ENCODE measurements at regions not wholly inside any gene's neighbourhood (a gene's known extent, or its start where the extent isn't known, plus 50 kb on each side); places are given as distances from the start of the nearest gene placed in this dataset.

DNA sequence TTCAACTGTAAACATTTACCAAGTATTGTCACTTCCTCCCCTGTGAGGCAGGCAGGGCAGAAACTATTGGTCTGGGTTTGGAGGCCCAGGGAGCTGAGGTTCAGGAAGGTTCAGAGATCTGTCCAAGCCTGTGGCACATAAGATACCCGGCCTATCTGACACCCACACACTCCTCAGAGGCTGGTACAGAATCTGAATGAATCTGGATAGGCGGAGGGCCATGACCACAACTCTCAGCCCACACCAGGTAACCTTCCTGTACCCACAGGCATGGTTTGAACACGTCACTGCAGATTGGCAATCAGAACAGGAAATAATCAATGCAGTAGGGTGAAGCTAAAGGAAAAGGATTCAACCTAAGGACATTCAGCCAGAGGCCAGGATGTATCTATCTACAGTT, 92.8 kb upstream of the TMCC3 start:
- TF ChIP-seq EZH2 (IDR thresholded peaks at IDR 0.05; ENCODE audit: borderline replicate concordance, low read depth, low read length, severe bottlenecking): no peak
- no peak for TF ChIP-seq CTCF (IDR thresholded peaks at IDR 0.05; ENCODE audit: borderline replicate concordance, extremely low read depth, low read length, poor library complexity, severe bottlenecking)
